Panc1 (cell line): ENCODE measurements at regions not wholly inside any gene's neighbourhood (a gene's known extent, or its start where the extent isn't known, plus 50 kb on each side); places are given as distances from the start of the nearest gene placed in this dataset.

Source experiments
- CTCF ChIP-seq: fragments of 450-650 bp; IDR thresholded peaks from 2 replicates; pipeline ENCODE4 v1.5.1; 2017; ENCODE audit warnings: mild to moderate bottlenecking
- POLR2AphosphoS5 ChIP-seq: IDR thresholded peaks from 2 replicates; pipeline ENCODE4 v1.6.1; 2012; ENCODE audit warnings: mild to moderate bottlenecking, low read depth, low read length, moderate library complexity
- SIN3A ChIP-seq: IDR thresholded peaks from 2 replicates; pipeline ENCODE4 v1.6.1; 2012; ENCODE audit warnings: low read depth, mild to moderate bottlenecking, low read length, moderate library complexity, borderline replicate concordance; ENCODE audit not compliant: insufficient read depth

GRCh38 chr13:85661675-85662074 lies 137.5 kb downstream of the SLITRK6 start:
- TF ChIP-seq CTCF (no peak), SIN3A (no peak), POLR2AphosphoS5 (no peak)
